ENCODE measurements at regions not wholly inside any gene's neighbourhood (a gene's known extent, or its start where the extent isn't known, plus 50 kb on each side); places are given as distances from the start of the nearest gene placed in this dataset.

DNA sequence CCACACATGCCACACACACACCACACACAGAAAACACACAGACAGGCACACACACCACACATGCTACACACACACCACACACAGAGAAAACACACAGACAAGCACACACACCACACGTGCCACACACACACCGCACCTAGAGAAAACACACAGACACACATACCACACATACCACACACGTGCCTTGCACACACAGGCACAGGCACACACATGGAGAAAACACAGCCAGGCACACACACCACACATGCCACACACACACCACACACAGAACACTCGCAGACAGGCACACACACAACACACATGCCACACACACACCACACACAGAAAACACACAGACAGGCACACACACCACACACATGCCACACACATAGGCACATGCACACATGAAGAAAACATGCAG, 242.1 kb upstream of the MYT1L start:
- TF ChIP-seq, protein P1, sequence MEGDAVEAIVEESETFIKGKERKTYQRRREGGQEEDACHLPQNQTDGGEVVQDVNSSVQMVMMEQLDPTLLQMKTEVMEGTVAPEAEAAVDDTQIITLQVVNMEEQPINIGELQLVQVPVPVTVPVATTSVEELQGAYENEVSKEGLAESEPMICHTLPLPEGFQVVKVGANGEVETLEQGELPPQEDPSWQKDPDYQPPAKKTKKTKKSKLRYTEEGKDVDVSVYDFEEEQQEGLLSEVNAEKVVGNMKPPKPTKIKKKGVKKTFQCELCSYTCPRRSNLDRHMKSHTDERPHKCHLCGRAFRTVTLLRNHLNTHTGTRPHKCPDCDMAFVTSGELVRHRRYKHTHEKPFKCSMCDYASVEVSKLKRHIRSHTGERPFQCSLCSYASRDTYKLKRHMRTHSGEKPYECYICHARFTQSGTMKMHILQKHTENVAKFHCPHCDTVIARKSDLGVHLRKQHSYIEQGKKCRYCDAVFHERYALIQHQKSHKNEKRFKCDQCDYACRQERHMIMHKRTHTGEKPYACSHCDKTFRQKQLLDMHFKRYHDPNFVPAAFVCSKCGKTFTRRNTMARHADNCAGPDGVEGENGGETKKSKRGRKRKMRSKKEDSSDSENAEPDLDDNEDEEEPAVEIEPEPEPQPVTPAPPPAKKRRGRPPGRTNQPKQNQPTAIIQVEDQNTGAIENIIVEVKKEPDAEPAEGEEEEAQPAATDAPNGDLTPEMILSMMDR (IDR thresholded peaks at IDR 0.05), result no peak
- TF ChIP-seq EZH2 (IDR thresholded peaks at IDR 0.05; ENCODE audit: borderline replicate concordance, insufficient read depth, low read depth, low read length, poor library complexity, severe bottlenecking), result no peak
